HepG2 (cell line): ENCODE measurements at regions not wholly inside any gene's neighbourhood (a gene's known extent, or its start where the extent isn't known, plus 50 kb on each side); places are given as distances from the start of the nearest gene placed in this dataset.

ENCODE experiments used
- ATAD3A ChIP-seq: sonication (generic); formaldehyde crosslinking; IDR thresholded peaks from 2 replicates; pipeline ENCODE4 v1.4.0; 2020; ENCODE audit warnings: missing genetic modification reagents
- ATF4 ChIP-seq, 2 experiments: fragments of 450-650 bp in 1 of 2; sonication (generic) in 1 of 2; formaldehyde crosslinking; IDR thresholded peaks; 2 replicates each; pipeline versions ENCODE4 v1.5.0 to v1.8.0; 2020 to 2022; ENCODE audit warnings: mild to moderate bottlenecking in 1 of 2, missing genetic modification reagents in 1 of 2
- CENPX ChIP-seq: sonication (generic); formaldehyde crosslinking; IDR thresholded peaks from 2 replicates; pipeline ENCODE4 v1.9.0; 2021; ENCODE audit warnings: mild to moderate bottlenecking, missing genetic modification reagents, moderate library complexity
- CHD4 ChIP-seq: fragments of 200-600 bp; sonication (generic); IDR thresholded peaks from 2 replicates; pipeline ENCODE4 v1.7.0; 2017; ENCODE audit warnings: mild to moderate bottlenecking, low read length, borderline replicate concordance
- HOXA3 ChIP-seq: sonication (generic); formaldehyde crosslinking; IDR thresholded peaks from 2 replicates; pipeline ENCODE4 v1.5.0; 2020; ENCODE audit warnings: missing genetic modification reagents
- PATZ1 ChIP-seq: sonication (generic); formaldehyde crosslinking; IDR thresholded peaks from 2 replicates; pipeline ENCODE4 v1.4.0; 2020; ENCODE audit warnings: missing genetic modification reagents
- PHF21A ChIP-seq: sonication (generic); formaldehyde crosslinking; IDR thresholded peaks from 2 replicates; pipeline ENCODE4 v1.5.0; 2020; ENCODE audit warnings: mild to moderate bottlenecking, missing genetic modification reagents
- PRPF4 ChIP-seq: fragments of 200-400 bp; formaldehyde crosslinking; IDR thresholded peaks from 2 replicates; pipeline ENCODE4 v1.6.1; 2016; ENCODE audit warnings: low read length, low read depth; ENCODE audit not compliant: poor library complexity, severe bottlenecking
- THAP11 ChIP-seq: IDR thresholded peaks from 2 replicates; pipeline ENCODE4 v1.6.1; 2016; ENCODE audit warnings: missing biosample characterization, missing genetic modification reagents
- ZBTB7A ChIP-seq: sonication (generic); formaldehyde crosslinking; IDR thresholded peaks from 2 replicates; pipeline ENCODE4 v1.8.0; 2022; ENCODE audit warnings: mild to moderate bottlenecking, missing genetic modification reagents
- ZNF138 ChIP-seq: sonication (generic); formaldehyde crosslinking; IDR thresholded peaks from 2 replicates; pipeline ENCODE4 v1.5.0; 2020; ENCODE audit warnings: mild to moderate bottlenecking, low read depth, missing genetic modification reagents
- ZNF556 ChIP-seq: sonication (generic); formaldehyde crosslinking; IDR thresholded peaks from 2 replicates; pipeline ENCODE4 v1.4.0; 2020; ENCODE audit warnings: mild to moderate bottlenecking, missing genetic modification reagents, borderline replicate concordance
- ZSCAN21 ChIP-seq: sonication (generic); formaldehyde crosslinking; IDR thresholded peaks from 2 replicates; pipeline ENCODE4 v1.8.0; 2022; ENCODE audit warnings: mild to moderate bottlenecking, missing genetic modification reagents, moderate library complexity, borderline replicate concordance
- TF ChIP-seq, protein P1 (sequence below): sonication (generic); formaldehyde crosslinking; IDR thresholded peaks from 2 replicates; pipeline ENCODE4 v1.4.0; 2020; ENCODE audit warnings: missing genetic modification reagents, borderline replicate concordance
- TF ChIP-seq, protein P2 (sequence below): sonication (generic); formaldehyde crosslinking; conservative IDR thresholded peaks from 2 replicates; pipeline ENCODE4 v1.8.1; 2023; ENCODE audit warnings: missing genetic modification reagents
- TF ChIP-seq, protein P3 (sequence below): sonication (generic); formaldehyde crosslinking; IDR thresholded peaks from 2 replicates; pipeline ENCODE4 v1.4.0; 2020; ENCODE audit warnings: mild to moderate bottlenecking, missing genetic modification reagents
- TF ChIP-seq, protein P4 (sequence below): IDR thresholded peaks from 2 replicates; pipeline ENCODE4 v1.6.1; 2016; ENCODE audit warnings: low read depth
- TF ChIP-seq, protein P5 (sequence below): sonication (generic); formaldehyde crosslinking; IDR thresholded peaks from 2 replicates; pipeline ENCODE4 v1.4.0; 2020; ENCODE audit warnings: mild to moderate bottlenecking, missing genetic modification reagents

DNA sequence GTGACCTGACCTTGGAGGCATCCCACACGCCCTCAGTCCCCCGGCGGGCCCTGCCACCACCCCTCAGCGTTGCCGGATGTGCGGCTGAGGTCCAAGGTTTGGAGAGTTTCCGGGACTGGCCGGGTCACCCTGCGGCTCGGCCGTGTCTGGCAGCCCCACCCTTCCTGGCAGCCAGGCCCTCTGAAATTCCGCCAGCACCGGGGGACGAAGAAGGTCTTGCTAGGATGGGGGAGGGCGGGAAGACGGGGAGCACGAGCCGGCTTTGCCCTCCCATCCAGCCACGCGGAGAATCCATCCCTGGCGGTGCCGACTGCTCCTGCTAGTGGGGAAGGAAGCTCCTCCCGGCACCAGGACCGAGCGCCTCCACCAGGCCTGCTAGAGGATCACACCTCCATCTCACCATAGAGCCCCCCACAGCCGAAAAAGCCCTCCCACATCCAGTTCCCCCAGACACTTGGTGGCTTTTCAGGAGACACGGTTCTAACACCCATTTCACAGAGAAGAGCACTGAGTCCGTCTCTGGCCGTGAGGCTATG is 81.5 kb downstream of the CPN2 start (continued):
- TF ChIP-seq, protein P1, sequence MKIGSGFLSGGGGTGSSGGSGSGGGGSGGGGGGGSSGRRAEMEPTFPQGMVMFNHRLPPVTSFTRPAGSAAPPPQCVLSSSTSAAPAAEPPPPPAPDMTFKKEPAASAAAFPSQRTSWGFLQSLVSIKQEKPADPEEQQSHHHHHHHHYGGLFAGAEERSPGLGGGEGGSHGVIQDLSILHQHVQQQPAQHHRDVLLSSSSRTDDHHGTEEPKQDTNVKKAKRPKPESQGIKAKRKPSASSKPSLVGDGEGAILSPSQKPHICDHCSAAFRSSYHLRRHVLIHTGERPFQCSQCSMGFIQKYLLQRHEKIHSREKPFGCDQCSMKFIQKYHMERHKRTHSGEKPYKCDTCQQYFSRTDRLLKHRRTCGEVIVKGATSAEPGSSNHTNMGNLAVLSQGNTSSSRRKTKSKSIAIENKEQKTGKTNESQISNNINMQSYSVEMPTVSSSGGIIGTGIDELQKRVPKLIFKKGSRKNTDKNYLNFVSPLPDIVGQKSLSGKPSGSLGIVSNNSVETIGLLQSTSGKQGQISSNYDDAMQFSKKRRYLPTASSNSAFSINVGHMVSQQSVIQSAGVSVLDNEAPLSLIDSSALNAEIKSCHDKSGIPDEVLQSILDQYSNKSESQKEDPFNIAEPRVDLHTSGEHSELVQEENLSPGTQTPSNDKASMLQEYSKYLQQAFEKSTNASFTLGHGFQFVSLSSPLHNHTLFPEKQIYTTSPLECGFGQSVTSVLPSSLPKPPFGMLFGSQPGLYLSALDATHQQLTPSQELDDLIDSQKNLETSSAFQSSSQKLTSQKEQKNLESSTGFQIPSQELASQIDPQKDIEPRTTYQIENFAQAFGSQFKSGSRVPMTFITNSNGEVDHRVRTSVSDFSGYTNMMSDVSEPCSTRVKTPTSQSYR (CRISPR knock-in tag): no peak
- TF ChIP-seq CENPX (no peak), ZBTB7A (0 out of 2 replicates have a peak, but pooled peaks have one; percentile 26), ZNF556 (CRISPR knock-in tag) (no peak), ATF4 (CRISPR knock-in tag; IDR thresholded peaks at IDR 0.05) (no peak), HOXA3 (CRISPR knock-in tag) (0 out of 2 replicates have a peak, but pooled peaks have one; percentile 11), PRPF4 (no peak), ZNF138 (CRISPR knock-in tag) (no peak), CHD4 (no peak), THAP11 (CRISPR knock-in tag) (no peak), PATZ1 (peak; percentile 11; the same call in 1 of the 2 replicates), PHF21A (CRISPR knock-in tag) (peak; percentile 50; the same call in 1 of the 2 replicates), ATAD3A (CRISPR knock-in tag) (no peak), ZSCAN21 (CRISPR knock-in tag) (no peak)
- TF ChIP-seq, protein P2, sequence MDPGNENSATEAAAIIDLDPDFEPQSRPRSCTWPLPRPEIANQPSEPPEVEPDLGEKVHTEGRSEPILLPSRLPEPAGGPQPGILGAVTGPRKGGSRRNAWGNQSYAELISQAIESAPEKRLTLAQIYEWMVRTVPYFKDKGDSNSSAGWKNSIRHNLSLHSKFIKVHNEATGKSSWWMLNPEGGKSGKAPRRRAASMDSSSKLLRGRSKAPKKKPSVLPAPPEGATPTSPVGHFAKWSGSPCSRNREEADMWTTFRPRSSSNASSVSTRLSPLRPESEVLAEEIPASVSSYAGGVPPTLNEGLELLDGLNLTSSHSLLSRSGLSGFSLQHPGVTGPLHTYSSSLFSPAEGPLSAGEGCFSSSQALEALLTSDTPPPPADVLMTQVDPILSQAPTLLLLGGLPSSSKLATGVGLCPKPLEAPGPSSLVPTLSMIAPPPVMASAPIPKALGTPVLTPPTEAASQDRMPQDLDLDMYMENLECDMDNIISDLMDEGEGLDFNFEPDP (CRISPR knock-in tag): no peak
- TF ChIP-seq, protein P3, sequence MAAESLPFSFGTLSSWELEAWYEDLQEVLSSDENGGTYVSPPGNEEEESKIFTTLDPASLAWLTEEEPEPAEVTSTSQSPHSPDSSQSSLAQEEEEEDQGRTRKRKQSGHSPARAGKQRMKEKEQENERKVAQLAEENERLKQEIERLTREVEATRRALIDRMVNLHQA: no peak
- TF ChIP-seq, protein P4, sequence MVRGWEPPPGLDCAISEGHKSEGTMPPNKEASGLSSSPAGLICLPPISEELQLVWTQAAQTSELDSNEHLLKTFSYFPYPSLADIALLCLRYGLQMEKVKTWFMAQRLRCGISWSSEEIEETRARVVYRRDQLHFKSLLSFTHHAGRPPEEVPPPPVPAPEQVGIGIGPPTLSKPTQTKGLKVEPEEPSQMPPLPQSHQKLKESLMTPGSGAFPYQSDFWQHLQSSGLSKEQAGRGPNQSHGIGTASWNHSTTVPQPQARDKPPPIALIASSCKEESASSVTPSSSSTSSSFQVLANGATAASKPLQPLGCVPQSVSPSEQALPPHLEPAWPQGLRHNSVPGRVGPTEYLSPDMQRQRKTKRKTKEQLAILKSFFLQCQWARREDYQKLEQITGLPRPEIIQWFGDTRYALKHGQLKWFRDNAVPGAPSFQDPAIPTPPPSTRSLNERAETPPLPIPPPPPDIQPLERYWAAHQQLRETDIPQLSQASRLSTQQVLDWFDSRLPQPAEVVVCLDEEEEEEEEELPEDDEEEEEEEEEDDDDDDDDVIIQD (CRISPR knock-in tag): no peak
- TF ChIP-seq, protein P5, sequence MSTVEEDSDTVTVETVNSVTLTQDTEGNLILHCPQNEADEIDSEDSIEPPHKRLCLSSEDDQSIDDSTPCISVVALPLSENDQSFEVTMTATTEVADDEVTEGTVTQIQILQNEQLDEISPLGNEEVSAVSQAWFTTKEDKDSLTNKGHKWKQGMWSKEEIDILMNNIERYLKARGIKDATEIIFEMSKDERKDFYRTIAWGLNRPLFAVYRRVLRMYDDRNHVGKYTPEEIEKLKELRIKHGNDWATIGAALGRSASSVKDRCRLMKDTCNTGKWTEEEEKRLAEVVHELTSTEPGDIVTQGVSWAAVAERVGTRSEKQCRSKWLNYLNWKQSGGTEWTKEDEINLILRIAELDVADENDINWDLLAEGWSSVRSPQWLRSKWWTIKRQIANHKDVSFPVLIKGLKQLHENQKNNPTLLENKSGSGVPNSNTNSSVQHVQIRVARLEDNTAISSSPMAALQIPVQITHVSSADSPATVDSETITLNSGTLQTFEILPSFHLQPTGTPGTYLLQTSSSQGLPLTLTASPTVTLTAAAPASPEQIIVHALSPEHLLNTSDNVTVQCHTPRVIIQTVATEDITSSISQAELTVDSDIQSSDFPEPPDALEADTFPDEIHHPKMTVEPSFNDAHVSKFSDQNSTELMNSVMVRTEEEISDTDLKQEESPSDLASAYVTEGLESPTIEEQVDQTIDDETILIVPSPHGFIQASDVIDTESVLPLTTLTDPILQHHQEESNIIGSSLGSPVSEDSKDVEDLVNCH (CRISPR knock-in tag): no peak
